Dedifferentiated amniotic fluid mesenchymal stem cell (primary cell): ENCODE measurements at regions not wholly inside any gene's neighbourhood (a gene's known extent, or its start where the extent isn't known, plus 50 kb on each side); places are given as distances from the start of the nearest gene placed in this dataset.
"Not testable (repeated sequence)": the region's sequence is repeated elsewhere in the genome, so short reads cannot be mapped to it uniquely, and the experiment has no call there.

Experiments used
- DNase-seq: peaks from one replicate; pipeline ENCODE4 v3.0.0-alpha.2; 2016; ENCODE audit errors: extremely low spot score

DNA sequence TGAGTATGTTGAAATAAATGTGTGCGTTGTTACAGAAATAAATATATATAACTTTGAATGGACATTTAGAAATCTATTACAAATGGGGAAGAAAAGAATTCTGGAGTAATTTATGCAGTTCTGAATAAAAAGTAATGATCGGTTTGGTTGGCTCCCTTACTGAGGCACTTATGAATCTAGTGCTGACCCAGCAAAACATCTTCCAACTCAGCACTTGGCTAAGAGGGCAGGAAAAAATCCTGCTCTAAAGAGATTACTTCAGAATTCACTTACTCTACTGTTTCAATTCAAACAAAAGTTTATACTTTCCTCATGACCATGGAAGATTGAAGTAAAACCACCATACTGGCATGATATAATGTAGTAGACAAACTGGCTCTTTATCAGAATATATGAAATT, 123.9 kb upstream of the RXFP1 start:
- DNase-seq: no peak

DNA sequence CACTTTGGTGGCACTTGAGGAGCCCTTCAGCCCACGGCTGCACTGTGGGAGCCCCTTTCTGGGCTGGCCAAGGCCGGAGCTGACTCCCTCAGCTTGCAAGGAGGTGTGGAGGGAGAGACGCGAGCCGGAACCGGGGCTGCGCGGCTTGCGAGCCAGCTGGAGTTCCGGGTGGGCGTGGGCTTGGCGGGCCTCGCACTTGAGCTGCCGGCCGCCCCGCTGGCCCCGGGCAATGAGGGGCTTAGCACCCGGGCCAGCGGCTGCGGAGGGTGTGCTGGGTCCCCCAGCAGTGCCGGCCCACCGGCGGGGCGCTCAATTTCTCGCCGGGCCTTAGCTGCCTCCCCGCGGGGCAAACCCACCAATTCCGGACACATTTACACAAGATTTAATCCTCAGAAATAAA, 113.7 kb upstream of the RXFP1 start:
- not testable (repeated sequence) for DNase-seq

DNA sequence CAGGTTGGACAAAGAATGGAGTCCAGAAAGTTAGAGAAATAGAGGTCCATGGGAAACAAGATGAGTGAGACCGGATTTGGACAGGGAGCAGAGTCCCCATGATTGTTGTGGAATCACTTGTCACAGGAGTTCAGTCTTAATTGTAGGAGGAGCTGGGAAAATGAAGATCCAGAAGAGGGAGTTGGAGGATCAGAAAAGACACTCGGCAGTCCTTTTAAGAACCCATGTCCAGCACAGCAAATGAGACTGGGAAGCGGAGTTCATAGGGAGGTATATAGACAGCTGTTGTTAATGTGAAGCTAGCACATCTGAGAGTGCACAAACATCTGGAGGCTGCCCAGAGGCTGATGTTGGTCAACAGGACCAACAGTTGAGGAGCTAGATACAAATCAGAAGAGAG, 111.4 kb upstream of the RXFP1 start:
- no peak for DNase-seq

DNA sequence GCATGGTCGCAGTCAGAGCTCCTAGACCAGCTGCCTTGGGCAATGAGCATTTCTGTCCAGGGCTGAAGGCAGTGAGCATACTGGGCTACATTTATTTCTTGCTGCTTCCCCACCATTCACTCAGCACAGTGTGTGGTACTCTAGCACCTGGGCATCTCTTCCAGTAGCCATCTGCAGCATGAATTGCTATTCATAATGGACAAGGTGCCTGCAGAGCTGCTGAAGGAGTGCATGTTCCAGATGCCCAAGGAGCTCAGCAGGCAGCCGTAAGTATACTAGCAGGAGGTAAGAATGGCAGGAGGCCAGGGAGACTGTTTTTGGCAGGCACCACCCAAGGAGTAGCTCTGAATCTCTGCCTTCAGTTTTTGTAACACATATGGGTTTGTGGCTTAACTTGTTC, 110.4 kb upstream of the RXFP1 start:
- no peak for DNase-seq

DNA sequence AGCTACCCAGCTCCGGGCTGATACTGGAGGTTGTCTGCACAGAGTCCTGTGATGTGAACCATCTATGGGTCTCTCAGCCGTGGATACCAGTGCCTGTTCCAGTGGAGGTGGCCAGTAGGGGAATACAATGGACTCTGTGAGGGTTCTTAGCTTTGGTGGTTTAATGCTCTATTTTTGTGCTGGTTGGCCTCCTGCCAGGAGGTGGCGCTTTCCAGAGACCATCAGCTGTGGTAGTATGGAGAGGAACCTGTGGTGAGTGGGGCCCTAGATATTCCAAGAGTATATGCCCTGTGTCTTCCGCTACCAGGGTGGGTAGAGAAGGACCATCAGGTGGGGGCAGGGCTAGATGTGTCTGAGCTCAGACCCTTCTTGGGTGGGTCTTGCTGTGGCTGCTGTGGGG, 103.0 kb upstream of the RXFP1 start:
- DNase-seq: not testable (repeated sequence)

DNA sequence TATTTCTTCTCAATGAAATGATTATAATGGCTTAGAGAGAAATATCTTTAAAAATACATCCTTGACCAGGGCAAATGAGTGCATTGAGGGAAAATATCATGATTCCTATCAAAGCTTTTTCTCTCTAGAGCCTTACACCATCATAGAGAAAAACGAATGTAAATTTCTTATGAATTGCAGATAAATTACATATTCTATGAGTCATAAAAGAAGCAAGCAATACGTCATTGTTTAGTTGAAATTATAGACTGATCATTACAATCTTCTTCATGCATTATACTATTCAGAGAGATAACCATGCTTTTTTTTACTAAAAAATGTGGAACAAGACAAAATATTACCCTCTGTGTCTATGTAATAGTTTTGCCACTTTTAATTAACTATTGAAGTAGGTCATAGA, 100.9 kb upstream of the RXFP1 start:
- no peak for DNase-seq

DNA sequence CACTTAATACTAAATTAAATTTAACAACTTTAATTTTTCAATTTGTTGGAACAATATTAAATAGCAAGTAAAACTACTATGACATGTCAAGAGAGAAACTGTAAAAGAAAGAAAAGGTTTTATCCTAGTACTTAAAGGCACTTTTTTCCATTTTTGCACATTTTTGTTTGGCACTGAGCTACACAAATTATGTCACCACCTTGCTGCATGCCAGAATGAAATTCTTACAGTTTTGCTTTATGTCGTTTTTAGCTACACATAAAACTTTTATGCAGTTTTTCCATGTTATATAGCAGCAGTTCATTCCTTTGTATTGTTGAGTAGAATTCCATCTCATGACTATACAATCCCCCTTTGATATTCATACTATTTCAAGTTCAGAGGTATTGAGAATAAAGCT, 99.1 kb upstream of the RXFP1 start:
- no peak for DNase-seq

DNA sequence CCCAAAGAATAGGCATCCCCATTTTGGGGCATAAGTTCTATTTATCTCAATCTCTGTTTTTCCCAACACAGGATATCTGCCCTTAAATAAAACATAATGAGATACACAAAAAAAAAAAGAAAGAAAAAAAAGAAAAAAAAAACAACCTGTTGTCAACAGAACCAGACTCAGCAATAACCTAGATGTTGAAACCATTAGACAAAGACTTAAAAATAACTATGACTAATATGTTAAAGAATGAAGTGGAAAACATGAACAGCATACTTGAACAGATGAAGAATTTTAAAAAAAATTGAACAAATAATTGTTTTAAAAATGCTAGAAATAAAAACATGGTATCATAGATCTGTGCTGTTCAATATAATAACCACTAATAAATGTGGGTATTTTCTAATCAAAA, 93.4 kb upstream of the RXFP1 start:
- DNase-seq: no peak

DNA sequence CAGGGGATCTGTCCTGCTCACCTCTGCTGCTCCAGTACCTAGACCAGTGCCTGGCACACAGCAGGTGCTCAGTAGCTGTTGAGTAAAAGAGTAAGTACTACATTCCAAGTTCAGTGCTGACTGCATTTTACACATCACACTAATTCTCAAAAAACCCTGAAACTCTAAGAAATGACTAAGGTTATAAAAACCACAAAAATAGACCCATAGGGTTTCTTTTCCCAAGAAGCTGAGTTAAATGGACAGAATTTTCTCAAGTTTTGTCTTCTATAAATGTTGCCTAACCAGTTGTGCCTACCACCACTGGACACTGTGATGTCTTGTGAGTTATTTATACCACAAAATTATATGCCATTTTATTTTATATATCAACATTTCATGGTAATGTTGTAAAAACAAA, 78.9 kb upstream of the RXFP1 start:
- no peak for DNase-seq

DNA sequence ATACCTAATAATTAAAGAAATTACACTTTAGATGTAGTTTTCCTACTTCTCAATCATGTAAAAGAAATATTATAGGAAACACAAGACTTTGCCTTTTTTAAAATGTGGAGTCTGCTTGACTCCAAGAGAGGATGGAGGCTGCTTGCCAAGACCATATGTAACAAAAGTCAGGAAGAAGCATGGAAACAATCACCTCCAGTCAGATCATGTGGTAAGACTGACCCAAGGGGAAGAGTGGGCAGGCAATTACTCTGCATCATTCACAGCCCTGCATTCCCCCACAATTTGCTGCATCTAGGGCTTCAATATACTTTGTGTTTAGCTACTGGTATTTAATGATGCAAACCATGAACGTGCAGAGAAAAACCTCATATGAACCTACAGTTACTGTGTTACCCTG, 78.0 kb upstream of the RXFP1 start:
- no peak for DNase-seq

DNA sequence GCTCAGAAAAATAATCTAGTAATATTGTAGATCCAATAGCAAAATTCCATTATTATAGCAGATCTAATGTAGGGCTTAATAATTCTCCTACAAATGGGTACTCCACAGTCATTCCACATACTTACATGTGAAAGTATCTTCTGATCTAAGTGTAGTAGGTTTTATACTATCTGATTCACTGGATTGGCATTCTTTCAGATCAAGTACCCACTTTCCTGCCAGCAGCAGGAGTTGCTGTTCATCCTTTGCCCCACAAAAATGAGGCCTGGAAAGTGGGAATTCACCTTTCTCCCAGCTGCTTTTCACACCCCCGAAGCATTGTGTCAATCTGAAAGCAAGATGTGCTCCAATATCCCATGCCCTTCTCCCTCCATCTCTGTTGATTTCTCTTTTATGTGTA, 77.1 kb upstream of the RXFP1 start:
- DNase-seq: no peak

DNA sequence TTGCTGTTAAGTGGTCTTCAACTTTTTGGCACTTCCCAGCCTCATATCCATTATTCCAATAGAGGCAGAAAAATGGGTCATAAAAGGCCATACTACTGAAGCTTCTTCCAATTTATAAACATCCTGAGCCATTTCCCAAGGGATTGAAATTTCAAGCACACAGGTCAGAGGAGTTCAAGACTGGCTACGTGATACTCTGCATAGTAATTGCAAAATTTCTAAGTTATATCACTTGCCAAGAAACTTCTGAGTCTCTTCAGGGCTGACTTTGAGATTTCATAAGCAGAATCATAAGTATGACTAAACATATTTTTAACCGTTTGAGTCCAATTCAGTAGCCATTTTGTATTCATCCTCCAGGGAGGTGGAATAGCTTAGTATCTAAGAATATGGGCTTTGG, 75.6 kb upstream of the RXFP1 start:
- peak; percentile 74 for DNase-seq

DNA sequence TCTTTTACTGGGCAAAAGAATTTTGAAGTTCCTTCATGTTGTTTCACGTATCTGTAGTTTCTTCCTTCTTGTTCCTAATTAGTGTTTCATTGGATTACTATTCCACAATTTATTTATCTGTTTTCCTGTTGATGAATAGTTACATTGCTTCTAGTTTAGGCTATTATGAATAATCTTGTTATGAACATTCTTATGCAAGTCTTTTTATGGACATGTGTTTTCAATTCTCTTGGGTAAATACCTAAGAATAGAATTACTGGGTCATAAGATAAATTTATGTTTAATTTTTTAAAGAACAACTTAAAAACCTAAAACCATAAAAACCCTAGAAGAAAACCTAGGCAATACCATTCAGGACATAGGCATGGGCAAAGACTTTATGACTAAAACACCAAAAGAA, 70.9 kb upstream of the RXFP1 start:
- DNase-seq: peak; percentile 29

DNA sequence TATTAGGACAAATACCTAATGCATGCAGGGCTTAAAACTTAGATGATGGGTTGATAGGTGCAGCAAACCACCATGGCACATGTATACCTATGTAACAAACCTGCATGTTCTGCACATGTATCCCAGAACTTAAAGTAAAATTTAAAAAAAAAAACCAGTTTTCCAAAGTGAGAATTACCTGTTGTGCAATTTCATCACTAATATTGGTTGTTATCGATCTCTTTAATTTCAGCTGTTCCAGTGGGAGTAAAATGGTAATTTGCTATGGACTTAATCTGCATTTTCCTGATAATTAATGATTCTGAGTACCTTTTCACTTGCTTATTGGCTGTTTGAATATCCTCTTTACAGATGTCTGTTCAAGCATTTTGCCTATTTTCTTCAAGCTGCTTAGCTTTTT, 69.6 kb upstream of the RXFP1 start:
- not testable (repeated sequence) for DNase-seq

DNA sequence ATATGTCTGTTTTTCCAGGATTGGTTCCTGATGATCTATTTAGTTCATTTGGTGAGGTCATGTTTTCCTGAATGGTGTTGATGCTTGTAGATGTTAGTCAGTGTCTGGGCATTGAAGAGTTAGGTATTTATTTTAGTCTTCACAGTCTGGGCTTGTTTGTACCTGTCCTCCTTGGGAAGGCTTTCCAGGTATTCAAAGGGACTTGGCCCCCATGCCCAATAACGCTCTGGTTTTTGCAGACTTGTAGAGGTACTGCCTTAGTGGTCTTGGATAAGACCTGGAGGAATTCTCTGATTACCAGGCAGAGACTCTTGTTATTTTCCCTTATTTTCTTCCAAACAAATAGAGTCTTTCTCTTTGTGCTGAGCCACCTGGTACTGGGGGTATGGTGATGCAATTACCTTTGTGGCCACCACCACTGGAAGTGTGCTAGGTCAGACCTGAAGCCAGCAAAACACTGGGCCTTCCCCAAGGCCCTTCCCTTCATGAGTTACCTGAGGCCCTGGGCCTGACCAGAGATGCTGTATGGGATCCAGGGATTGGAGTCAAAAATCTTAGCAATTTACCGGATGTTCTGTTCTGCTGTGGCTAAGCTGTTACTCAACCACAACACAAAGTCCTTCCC, 63.3 kb upstream of the RXFP1 start:
- DNase-seq: no peak

DNA sequence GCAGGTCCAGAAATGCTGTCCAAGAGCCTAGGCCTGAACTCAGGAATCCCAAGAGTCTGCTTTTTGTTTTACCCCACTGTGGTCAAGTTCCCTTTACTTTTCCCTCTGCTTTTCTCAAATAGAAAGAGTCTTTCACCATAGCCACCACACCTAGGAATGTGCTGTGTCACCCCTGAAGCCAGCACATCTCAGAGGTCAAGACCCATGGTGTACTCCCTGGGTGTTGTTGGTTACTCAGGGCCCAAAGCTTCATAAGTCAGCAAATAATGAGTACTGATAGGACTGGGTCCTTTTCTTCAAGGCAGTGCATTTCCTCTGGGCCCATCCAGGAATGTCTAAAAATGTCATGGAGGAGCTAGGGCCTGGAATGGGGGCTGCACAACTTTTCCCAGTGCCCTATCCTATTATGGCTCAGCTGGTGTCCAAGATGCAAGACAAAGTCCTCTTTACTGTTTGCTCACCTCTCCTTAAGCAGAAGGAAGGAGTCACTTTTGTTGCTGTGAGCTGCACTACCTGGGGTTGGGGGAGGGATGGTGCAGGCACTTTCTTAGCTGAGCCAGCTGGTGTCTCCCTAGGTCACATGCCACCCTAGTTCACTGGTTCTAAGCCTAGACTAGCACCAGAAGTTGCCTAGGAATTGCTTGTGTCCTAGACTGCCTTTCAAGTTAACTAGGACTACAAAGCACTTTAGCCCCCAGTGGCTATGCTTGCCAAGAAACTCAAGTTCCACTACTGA, 62.4 kb upstream of the RXFP1 start:
- DNase-seq: no peak

DNA sequence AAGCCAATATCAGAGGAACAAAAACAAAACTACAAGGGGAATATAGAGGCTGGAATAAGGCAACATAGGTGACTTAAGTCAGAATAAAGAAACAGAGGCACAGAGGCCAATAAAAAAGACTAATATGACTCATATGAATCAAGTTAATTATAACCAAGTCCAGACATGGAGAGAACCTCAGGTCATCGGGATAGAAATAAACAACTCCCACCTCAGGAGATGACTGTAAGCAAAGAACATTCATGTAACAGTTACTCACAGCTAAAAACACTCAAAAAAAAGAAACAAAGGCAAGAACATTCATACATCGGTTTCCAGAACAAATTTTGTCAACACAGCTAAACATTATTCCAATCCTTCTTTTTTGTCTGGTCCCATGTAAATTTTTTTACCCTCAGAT, 60.3 kb upstream of the RXFP1 start:
- no peak for DNase-seq

DNA sequence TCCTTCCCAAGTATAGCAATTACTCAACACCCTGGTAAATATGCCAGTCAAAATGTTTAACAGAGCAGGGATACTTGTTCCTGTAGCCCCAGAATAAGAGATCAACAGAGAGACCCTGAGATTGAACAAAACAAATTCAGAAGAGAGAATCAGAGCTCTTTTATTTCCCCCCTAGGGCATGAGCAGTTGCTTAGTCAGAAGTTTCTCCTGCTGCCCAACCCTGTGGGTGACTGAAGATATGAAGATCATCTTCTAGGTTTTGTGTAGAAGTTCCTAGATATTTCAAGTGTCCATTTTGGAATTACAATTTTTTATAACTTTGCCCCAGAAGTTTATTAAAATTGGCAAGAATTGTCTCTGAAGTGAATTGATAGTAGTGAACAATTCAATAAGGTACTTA, 59.1 kb upstream of the RXFP1 start:
- DNase-seq: no peak
